ENCODE measurements at regions not wholly inside any gene's neighbourhood (a gene's known extent, or its start where the extent isn't known, plus 50 kb on each side); places are given as distances from the start of the nearest gene placed in this dataset.

GRCh38 chr3:88267441-88267840 lies 117.7 kb downstream of the C3orf38 start:
- no peak for DNase-seq (ENCODE audit: low read depth)
- Histone ChIP-seq H3K4me3 (ENCODE audit: low read depth, low read length) (no peak overlapping the region), H3K27me3 (ENCODE audit: control insufficient read depth, insufficient read depth, low read length) (no peaks in the 10 kb centered on the region), H3K36me3 (ENCODE audit: control insufficient read depth, insufficient read depth, low read length) (no peaks in the 10 kb centered on the region)
- TF ChIP-seq, protein P1, sequence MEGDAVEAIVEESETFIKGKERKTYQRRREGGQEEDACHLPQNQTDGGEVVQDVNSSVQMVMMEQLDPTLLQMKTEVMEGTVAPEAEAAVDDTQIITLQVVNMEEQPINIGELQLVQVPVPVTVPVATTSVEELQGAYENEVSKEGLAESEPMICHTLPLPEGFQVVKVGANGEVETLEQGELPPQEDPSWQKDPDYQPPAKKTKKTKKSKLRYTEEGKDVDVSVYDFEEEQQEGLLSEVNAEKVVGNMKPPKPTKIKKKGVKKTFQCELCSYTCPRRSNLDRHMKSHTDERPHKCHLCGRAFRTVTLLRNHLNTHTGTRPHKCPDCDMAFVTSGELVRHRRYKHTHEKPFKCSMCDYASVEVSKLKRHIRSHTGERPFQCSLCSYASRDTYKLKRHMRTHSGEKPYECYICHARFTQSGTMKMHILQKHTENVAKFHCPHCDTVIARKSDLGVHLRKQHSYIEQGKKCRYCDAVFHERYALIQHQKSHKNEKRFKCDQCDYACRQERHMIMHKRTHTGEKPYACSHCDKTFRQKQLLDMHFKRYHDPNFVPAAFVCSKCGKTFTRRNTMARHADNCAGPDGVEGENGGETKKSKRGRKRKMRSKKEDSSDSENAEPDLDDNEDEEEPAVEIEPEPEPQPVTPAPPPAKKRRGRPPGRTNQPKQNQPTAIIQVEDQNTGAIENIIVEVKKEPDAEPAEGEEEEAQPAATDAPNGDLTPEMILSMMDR (IDR thresholded peaks at IDR 0.05; ENCODE audit: insufficient read depth, low read length, poor library complexity, severe bottlenecking): no peak

GRCh38 chr3:88267847-88268246 lies 118.1 kb downstream of the C3orf38 start:
- no peaks in the 10 kb centered on the region for H3K27me3 ChIP-seq (ENCODE audit: control insufficient read depth, insufficient read depth, low read length)
- TF ChIP-seq, protein P1 (IDR thresholded peaks at IDR 0.05; ENCODE audit: insufficient read depth, low read length, poor library complexity, severe bottlenecking): no peak
- DNase-seq (ENCODE audit: low read depth): no peak
- H3K36me3 ChIP-seq (ENCODE audit: control insufficient read depth, insufficient read depth, low read length): no peaks in the 10 kb centered on the region
- no peak overlapping the region for H3K4me3 ChIP-seq (ENCODE audit: low read depth, low read length)

- H3K27me3 ChIP-seq (ENCODE audit: control insufficient read depth, insufficient read depth, low read length): no peaks in the 10 kb centered on the region
- no peak overlapping the region for H3K4me3 ChIP-seq (ENCODE audit: low read depth, low read length)
- TF ChIP-seq, protein P1 (IDR thresholded peaks at IDR 0.05; ENCODE audit: insufficient read depth, low read length, poor library complexity, severe bottlenecking): no peak
- no peaks in the 10 kb centered on the region for H3K36me3 ChIP-seq (ENCODE audit: control insufficient read depth, insufficient read depth, low read length)
- DNase-seq (ENCODE audit: low read depth): no peak
Observed at GRCh38 chr3:88280326-88280725, 130.6 kb downstream of the C3orf38 start.

GRCh38 chr3:88282528-88283241 lies 132.9 kb downstream of the C3orf38 start:
- Histone ChIP-seq H3K4me3 (ENCODE audit: low read depth, low read length) (no peak overlapping the region), H3K36me3 (ENCODE audit: control insufficient read depth, insufficient read depth, low read length) (no peaks in the 10 kb centered on the region), H3K27me3 (ENCODE audit: control insufficient read depth, insufficient read depth, low read length) (no peaks in the 10 kb centered on the region)
- DNase-seq (ENCODE audit: low read depth): no peak
- TF ChIP-seq, protein P1 (IDR thresholded peaks at IDR 0.05; ENCODE audit: insufficient read depth, low read length, poor library complexity, severe bottlenecking): no peak

- no peak for DNase-seq (ENCODE audit: low read depth)
- Histone ChIP-seq H3K27me3 (ENCODE audit: control insufficient read depth, insufficient read depth, low read length) (no peaks in the 10 kb centered on the region), H3K4me3 (ENCODE audit: low read depth, low read length) (no peak overlapping the region), H3K36me3 (ENCODE audit: control insufficient read depth, insufficient read depth, low read length) (no peaks in the 10 kb centered on the region)
- TF ChIP-seq, protein P1 (IDR thresholded peaks at IDR 0.05; ENCODE audit: insufficient read depth, low read length, poor library complexity, severe bottlenecking): no peak
Observed at GRCh38 chr3:88283242-88283592, 133.5 kb downstream of the C3orf38 start.

- Histone ChIP-seq H3K36me3 (ENCODE audit: control insufficient read depth, insufficient read depth, low read length) (no peaks in the 10 kb centered on the region), H3K27me3 (ENCODE audit: control insufficient read depth, insufficient read depth, low read length) (no peaks in the 10 kb centered on the region), H3K4me3 (ENCODE audit: low read depth, low read length) (no peak overlapping the region)
- DNase-seq (ENCODE audit: low read depth): no peak
- TF ChIP-seq, protein P1 (IDR thresholded peaks at IDR 0.05; ENCODE audit: insufficient read depth, low read length, poor library complexity, severe bottlenecking): no peak
Observed at GRCh38 chr3:88291486-88291885, 141.7 kb downstream of the C3orf38 start.
